Hematopoietic multipotent progenitor cell treated with erythropoietin and hydrocortisone succinate and interleukin-3 and kit ligand, for 17 days (in vitro differentiated cells): ENCODE measurements at regions not wholly inside any gene's neighbourhood (a gene's known extent, or its start where the extent isn't known, plus 50 kb on each side); places are given as distances from the start of the nearest gene placed in this dataset.
"Not testable (repeated sequence)": the region's sequence is repeated elsewhere in the genome, so short reads cannot be mapped to it uniquely, and the experiment has no call there.

Experiments
- DNase-seq: peaks from one replicate; pipeline ENCODE4 v3.0.0-alpha.2; 2015; ENCODE audit warnings: low spot score

- no peak for DNase-seq
Measured at GRCh38 chr5:163789870-163790269, 284.5 kb downstream of the MAT2B start.

- DNase-seq, result no peak
Measured at GRCh38 chr5:163790497-163790896, 285.1 kb downstream of the MAT2B start.

- DNase-seq, result no peak
Measured at GRCh38 chr5:163794993-163795392, 289.6 kb downstream of the MAT2B start.

- no peak for DNase-seq
Measured at GRCh38 chr5:163807781-163808180, 302.4 kb downstream of the MAT2B start.

GRCh38 chr5:163809473-163809872, 304.1 kb downstream of the MAT2B start:
- DNase-seq, result no peak

GRCh38 chr5:163813900-163814299, 308.5 kb downstream of the MAT2B start:
- no peak for DNase-seq

- DNase-seq, result no peak
Measured at GRCh38 chr5:163815240-163815791, 309.9 kb downstream of the MAT2B start.

- DNase-seq, result no peak
Measured at GRCh38 chr5:163821142-163821541, 315.7 kb downstream of the MAT2B start.

GRCh38 chr5:163822548-163822947, 317.1 kb downstream of the MAT2B start:
- DNase-seq, result no peak

- no peak for DNase-seq
Measured at GRCh38 chr5:163825661-163826060, 320.2 kb downstream of the MAT2B start.

GRCh38 chr5:163826201-163826600, 320.8 kb downstream of the MAT2B start:
- no peak for DNase-seq

- DNase-seq, result no peak
Measured at GRCh38 chr5:163832155-163832554, 326.7 kb downstream of the MAT2B start.

GRCh38 chr5:163838738-163839137, 333.3 kb downstream of the MAT2B start:
- no peak for DNase-seq

GRCh38 chr5:163846512-163846911, 341.1 kb downstream of the MAT2B start:
- no peak for DNase-seq

- DNase-seq, result no peak
Measured at GRCh38 chr5:163855754-163856153, 350.3 kb downstream of the MAT2B start.

- no peak for DNase-seq
Measured at GRCh38 chr5:163861670-163862069, 356.3 kb downstream of the MAT2B start.

GRCh38 chr5:163867324-163867723, 361.9 kb downstream of the MAT2B start:
- no peak for DNase-seq

- no peak for DNase-seq
Measured at GRCh38 chr5:163867738-163868137, 362.3 kb downstream of the MAT2B start.

- no peak for DNase-seq
Measured at GRCh38 chr5:163869581-163869980, 364.2 kb downstream of the MAT2B start.

- no peak for DNase-seq
Measured at GRCh38 chr5:163870441-163870840, 365.0 kb downstream of the MAT2B start.

GRCh38 chr5:163874431-163874830, 369.0 kb downstream of the MAT2B start:
- DNase-seq, result no peak

GRCh38 chr5:163874912-163875311, 369.5 kb downstream of the MAT2B start:
- DNase-seq, result not testable (repeated sequence)

- DNase-seq, result no peak
Measured at GRCh38 chr5:163877865-163878264, 372.4 kb downstream of the MAT2B start.

GRCh38 chr5:163878490-163878889, 373.1 kb downstream of the MAT2B start:
- no peak for DNase-seq

GRCh38 chr5:163880302-163880701, 374.9 kb downstream of the MAT2B start:
- no peak for DNase-seq
